Inflammatory macrophage treated with lipopolysaccharide for 1 hour (primary cell): ENCODE measurements at regions not wholly inside any gene's neighbourhood (a gene's known extent, or its start where the extent isn't known, plus 50 kb on each side); places are given as distances from the start of the nearest gene placed in this dataset.
"Not testable (repeated sequence)": the region's sequence is repeated elsewhere in the genome, so short reads cannot be mapped to it uniquely, and the experiment has no call there.

Experiments
- DNase-seq, 2 donors: peaks; one replicate each; pipeline ENCODE4 v3.0.0-alpha.2; 2020 to 2022

GRCh38 chr10:9091530-9092093 is 1037.1 kb downstream of the GATA3 start:
- DNase-seq: no peak

GRCh38 chr10:9096288-9096687 is 1041.8 kb downstream of the GATA3 start:
- DNase-seq: no peak

GRCh38 chr10:9097206-9097990 is 1042.9 kb downstream of the GATA3 start:
- DNase-seq: no peak

GRCh38 chr10:9097991-9098306 is 1043.5 kb downstream of the GATA3 start:
- DNase-seq: no peak

GRCh38 chr10:9102026-9102425 is 1047.5 kb downstream of the GATA3 start:
- DNase-seq: no peak

GRCh38 chr10:9103301-9103700 is 1048.8 kb downstream of the GATA3 start:
- no peak for DNase-seq

GRCh38 chr10:9111976-9112375 is 1057.5 kb downstream of the GATA3 start:
- no peak for DNase-seq

- no peak for DNase-seq
These were observed 1072.2 kb downstream of the GATA3 start for GRCh38 chr10:9126728-9127127.

GRCh38 chr10:9137368-9137767 is 1082.9 kb downstream of the GATA3 start:
- DNase-seq: no peak

- DNase-seq: not testable (repeated sequence)
These were observed 1084.3 kb downstream of the GATA3 start for GRCh38 chr10:9138829-9139228.

GRCh38 chr10:9140373-9140772 is 1085.9 kb downstream of the GATA3 start:
- DNase-seq: no peak

GRCh38 chr10:9147475-9147874 is 1093.0 kb downstream of the GATA3 start:
- no peak for DNase-seq

GRCh38 chr10:9149134-9149533 is 1094.6 kb downstream of the GATA3 start:
- DNase-seq: no peak

GRCh38 chr10:9153057-9153456 is 1098.6 kb downstream of the GATA3 start:
- not testable (repeated sequence) for DNase-seq

GRCh38 chr10:9157656-9158055 is 1103.2 kb downstream of the GATA3 start:
- DNase-seq: no peak

GRCh38 chr10:9158675-9159074 is 1104.2 kb downstream of the GATA3 start:
- no peak for DNase-seq

GRCh38 chr10:9160275-9160674 is 1105.8 kb downstream of the GATA3 start:
- no peak for DNase-seq

GRCh38 chr10:9163699-9164098 is 1109.2 kb downstream of the GATA3 start:
- no peak for DNase-seq

GRCh38 chr10:9166770-9167169 is 1112.3 kb downstream of the GATA3 start:
- no peak for DNase-seq

GRCh38 chr10:9172276-9172675 is 1117.8 kb downstream of the GATA3 start:
- no peak for DNase-seq

GRCh38 chr10:9175200-9175599 is 1120.7 kb downstream of the GATA3 start:
- no peak for DNase-seq

GRCh38 chr10:9183197-9183880 is 1128.9 kb downstream of the GATA3 start:
- DNase-seq: not testable (repeated sequence)

GRCh38 chr10:9188022-9188810 is 1133.7 kb downstream of the GATA3 start:
- DNase-seq: no peak
